SIG-M5 treated with dmso at 0.1 percent for 504 hours (cell line): ENCODE measurements at regions not wholly inside any gene's neighbourhood (a gene's known extent, or its start where the extent isn't known, plus 50 kb on each side); places are given as distances from the start of the nearest gene placed in this dataset.

Experiments
- DNase-seq: peaks from one replicate; lab custom pipeline; 2025; ENCODE audit not compliant: unreplicated experiment; lab: John Stamatoyannopoulos, UW

GRCh38 chr2:173854840-173855239 lies 110.3 kb downstream of the SP3 start:
- DNase-seq, result no peak

GRCh38 chr2:173855661-173856060 lies 109.5 kb downstream of the SP3 start:
- no peak for DNase-seq
